Activated T-cell treated with anti-CD3 and anti-CD28 coated beads, Interleukin-2, amount 50 U/mL, for 72 hours (primary cell): ENCODE measurements at regions not wholly inside any gene's neighbourhood (a gene's known extent, or its start where the extent isn't known, plus 50 kb on each side); places are given as distances from the start of the nearest gene placed in this dataset.

Experiments
- ATAC-seq, 2 donors: fragments of 150-1000 bp; cut with Tn5 transposase; replicated peaks in 1 of 2; 2 replicates each; pipeline ENCODE4 v1.10.0; 2021; ENCODE audit warnings: moderate library complexity in 2 of 2, mild to moderate bottlenecking in 1 of 2
- DNase-seq, 2 donors: peaks; one replicate each; pipeline ENCODE4 v3.0.0; 2021 to 2022; ENCODE audit warnings: mixed read lengths in 1 of 2
- H3K27ac Mint-ChIP-seq: one replicate; pipeline ENCODE4 v1.8.0; 2022; ENCODE audit warnings: mild to moderate bottlenecking, moderate library complexity, mixed read lengths
- H3K27me3 Mint-ChIP-seq: one replicate; pipeline ENCODE4 v1.8.0; 2022; ENCODE audit warnings: low read depth, mixed read lengths
- H3K36me3 Mint-ChIP-seq, 2 donors: one replicate each; pipeline ENCODE4 v1.8.0; 2022; ENCODE audit warnings: mixed read lengths in 2 of 2, mild to moderate bottlenecking in 1 of 2; ENCODE audit not compliant: insufficient read depth in 2 of 2
- H3K4me1 Mint-ChIP-seq: one replicate; pipeline ENCODE4 v1.8.0; 2022; ENCODE audit warnings: low read depth, mixed read lengths
- H3K4me3 Mint-ChIP-seq, 2 donors: one replicate each; pipeline ENCODE4 v1.8.0; 2022; ENCODE audit warnings: mild to moderate bottlenecking in 2 of 2, mixed read lengths in 2 of 2, moderate library complexity in 2 of 2
- H3K9me3 Mint-ChIP-seq, 2 donors: one replicate each; pipeline ENCODE4 v1.8.0; 2022; ENCODE audit warnings: mixed read lengths in 2 of 2

GRCh38 chr5:25858019-25858418 lies 1180.4 kb downstream of the CDH9 start:
- H3K4me3 Mint-ChIP-seq, result no peak overlapping the region
- H3K9me3 Mint-ChIP-seq, result peaks cover 15 to 21% of the 10 kb centered on the region in 2 donors
- H3K36me3 Mint-ChIP-seq, result peaks cover 1 to 5% of the 10 kb centered on the region in 2 donors
- no peaks in the 10 kb centered on the region for H3K27me3 Mint-ChIP-seq
- no peak overlapping the region for H3K27ac Mint-ChIP-seq
- no peaks in the 10 kb centered on the region for H3K4me1 Mint-ChIP-seq
- DNase-seq (no peak), ATAC-seq (no peak)

GRCh38 chr5:25851301-25851700 lies 1187.1 kb downstream of the CDH9 start:
- H3K27ac Mint-ChIP-seq, result no peak overlapping the region
- H3K4me1 Mint-ChIP-seq, result no peaks in the 10 kb centered on the region
- no peak for DNase-seq
- no peaks in the 10 kb centered on the region for H3K27me3 Mint-ChIP-seq
- H3K9me3 Mint-ChIP-seq, result peaks cover 2 to 9% of the 10 kb centered on the region in 2 donors
- no peaks in the 10 kb centered on the region for H3K36me3 Mint-ChIP-seq
- H3K4me3 Mint-ChIP-seq, result no peak overlapping the region
- no peak for ATAC-seq

GRCh38 chr5:25850581-25850980 lies 1187.8 kb downstream of the CDH9 start:
- no peaks in the 10 kb centered on the region for H3K36me3 Mint-ChIP-seq
- H3K9me3 Mint-ChIP-seq, result peaks cover 2 to 8% of the 10 kb centered on the region in 2 donors
- no peak overlapping the region for H3K27ac Mint-ChIP-seq
- H3K27me3 Mint-ChIP-seq, result no peaks in the 10 kb centered on the region
- ATAC-seq (no peak), DNase-seq (no peak)
- no peaks in the 10 kb centered on the region for H3K4me1 Mint-ChIP-seq
- H3K4me3 Mint-ChIP-seq, result no peak overlapping the region

GRCh38 chr5:25849270-25849669 lies 1189.1 kb downstream of the CDH9 start:
- Mint-ChIP-seq H3K27ac (no peak overlapping the region), H3K4me3 (no peak overlapping the region), H3K9me3 (peaks cover 2 to 8% of the 10 kb centered on the region in 2 donors), H3K27me3 (no peaks in the 10 kb centered on the region), H3K36me3 (no peaks in the 10 kb centered on the region), H3K4me1 (no peaks in the 10 kb centered on the region)
- no peak for ATAC-seq
- DNase-seq, result no peak

GRCh38 chr5:25823330-25823873 lies 1178.6 kb upstream of the CDH10 start:
- no peak overlapping the region for H3K27ac Mint-ChIP-seq
- H3K27me3 Mint-ChIP-seq, result no peaks in the 10 kb centered on the region
- DNase-seq, result no peak
- H3K4me1 Mint-ChIP-seq, result no peaks in the 10 kb centered on the region
- peaks cover 0 to 2% of the 10 kb centered on the region in 2 donors for H3K36me3 Mint-ChIP-seq
- H3K4me3 Mint-ChIP-seq, result no peak overlapping the region
- H3K9me3 Mint-ChIP-seq, result peaks cover 6 to 7% of the 10 kb centered on the region in 2 donors
- ATAC-seq, result no peak
